ENCODE measurements at regions not wholly inside any gene's neighbourhood (a gene's known extent, or its start where the extent isn't known, plus 50 kb on each side); places are given as distances from the start of the nearest gene placed in this dataset.

- Histone ChIP-seq H3K4me2 (ENCODE audit: low read depth, low read length) (no peak overlapping the region), H4K91ac (ENCODE audit: insufficient read depth, low read depth, low read length) (no peak overlapping the region), H4K8ac (ENCODE audit: low read depth in 2 of 2, low read length in 2 of 2) (no peak overlapping the region), H3K79me1 (ENCODE audit: low read depth in 1 of 2, low read length in 2 of 2) (no peaks in the 10 kb centered on the region), H4K5ac (ENCODE audit: low read depth, low read length) (no peak overlapping the region), H3K4ac (ENCODE audit: low read depth, low read length) (no peak overlapping the region; the same call in 1 of the 2 replicates), H4K20me1 (ENCODE audit: insufficient read depth, low read length) (no peaks in the 10 kb centered on the region), H2BK5ac (ENCODE audit: low read depth, low read length, poor library complexity, severe bottlenecking) (no peak overlapping the region), H2BK120ac (ENCODE audit: low read depth, low read length) (no peak overlapping the region), H3K36me3 (ENCODE audit: control insufficient read depth, insufficient read depth, low read length) (no peaks in the 10 kb centered on the region), H2AK5ac (ENCODE audit: low read depth, low read length) (no peak overlapping the region), H2AK9ac (replicated peaks; ENCODE audit: low read depth, low read length, poor library complexity) (peak overlapping the region; percentile 34), H3K9me3 (ENCODE audit: control insufficient read depth, insufficient read depth, low read length) (no peaks in the 10 kb centered on the region; the same call in 1 of the 2 replicates), H3K4me1 (ENCODE audit: control insufficient read depth, insufficient read depth, low read length) (peaks cover 9% of the 10 kb centered on the region), H2AFZ (replicated peaks; ENCODE audit: low read length, poor library complexity) (no peak overlapping the region), H2BK15ac (ENCODE audit: low read depth, low read length) (no peak overlapping the region), H3K23ac (ENCODE audit: low read depth, low read length) (no peak overlapping the region), H3K27ac (ENCODE audit: insufficient read depth, low read length) (no peak overlapping the region), H3K27me3 (ENCODE audit: control insufficient read depth, insufficient read depth, low read length) (no peaks in the 10 kb centered on the region), H3K56ac (ENCODE audit: extremely low read depth, insufficient read depth, low read length) (no peak overlapping the region), H3K4me3 (ENCODE audit: insufficient read depth, low read depth, low read length) (no peak overlapping the region), H3K9ac (ENCODE audit: low read depth, low read length) (no peak overlapping the region), H3K18ac (ENCODE audit: low read depth, low read length) (no peak overlapping the region), H2BK20ac (ENCODE audit: low read depth, low read length) (no peak overlapping the region), H3K14ac (replicated peaks; ENCODE audit: low read depth, low read length) (no peak overlapping the region), H3K9me1 (ENCODE audit: insufficient read depth, low read length) (peaks cover 4% of the 10 kb centered on the region; the same call in 1 of the 2 replicates)
- WGBS, 2 experiments (ENCODE audit: extremely low coverage in 2 of 2, insufficient read length in 1 of 2) = no CpG with 5 or more reads among the region's 10 CpGs
- ATAC-seq (ENCODE audit: low read depth) (no peak), DNase-seq (no peak)
- ChIA-PET POLR2A (ENCODE audit: unreplicated experiment) (no interaction called here), CTCF (no interaction called here)
- intact Hi-C loops (cut with micrococcal nuclease) (no loop called here), in situ Hi-C loops (cut with MboI; ENCODE audit: low sequenced_read_pairs) (no loop called here), dilution Hi-C loops (cut with HindIII; ENCODE audit: low sequenced_read_pairs, unreplicated experiment) (no loop called here)
- no TSS peak for BruUV-seq (replicated peaks)
- TF ChIP-seq SMC3 (IDR thresholded peaks at IDR 0.05; ENCODE audit: low read depth, low read length) = no peak
- TF ChIP-seq MAFK (IDR thresholded peaks at IDR 0.05; ENCODE audit: low read depth, low read length) = no peak
- TF ChIP-seq ELK1 (IDR thresholded peaks at IDR 0.05; ENCODE audit: borderline replicate concordance, low read depth, low read length) = no peak
These were observed 303.6 kb upstream of the PITRM1 start for GRCh38 chr10:3476186-3476585.
